ENCODE measurements at regions not wholly inside any gene's neighbourhood (a gene's known extent, or its start where the extent isn't known, plus 50 kb on each side); places are given as distances from the start of the nearest gene placed in this dataset.

- DNase-seq (ENCODE audit: low read depth, low spot score) = no peak
- H3K27me3 ChIP-seq (ENCODE audit: control insufficient read depth in 2 of 2, insufficient read depth in 2 of 2, low read length in 2 of 2) = no peaks in the 10 kb centered on the region
- no peak overlapping the region for H3K9ac ChIP-seq (replicated peaks; ENCODE audit: extremely low read depth, insufficient read depth, low read length)
- FAIRE-seq = no peak
- no peak overlapping the region for H3K27ac ChIP-seq (ENCODE audit: insufficient read depth, low read depth, low read length)
- CTCF ChIA-PET = no interaction called here
- POLR2A ChIA-PET = no interaction called here
- no TSS peak for BruUV-seq (replicated peaks)
- H4K20me1 ChIP-seq (replicated peaks; ENCODE audit: control insufficient read depth, extremely low read depth, insufficient read depth, low read length) = no peaks in the 10 kb centered on the region
- TF ChIP-seq MAX (IDR thresholded peaks at IDR 0.05; ENCODE audit: insufficient read depth, insufficient read length) = no peak
- TF ChIP-seq FOS (IDR thresholded peaks at IDR 0.05; ENCODE audit: borderline replicate concordance, insufficient read depth, low read length) = no peak
- no peak for TF ChIP-seq MYC (IDR thresholded peaks at IDR 0.05; ENCODE audit: low read depth, low read length)
- TF ChIP-seq GATA2 (IDR thresholded peaks at IDR 0.05; ENCODE audit: insufficient read depth, insufficient read length, low read depth, low read length) = no peak
- TF ChIP-seq JUN (IDR thresholded peaks at IDR 0.05; ENCODE audit: borderline replicate concordance, insufficient read depth, insufficient read length, low read depth) = no peak
- no peak for TF ChIP-seq POLR2AphosphoS5 (IDR thresholded peaks at IDR 0.05; ENCODE audit: insufficient read depth, low read depth, low read length)
- no peak for TF ChIP-seq EZH2 (IDR thresholded peaks at IDR 0.05; ENCODE audit: borderline replicate concordance, low read depth, low read length, severe bottlenecking)
- no peak for TF ChIP-seq POLR2A (IDR thresholded peaks at IDR 0.05; ENCODE audit: low read depth, low read length)
- no peak for TF ChIP-seq CTCF (IDR thresholded peaks at IDR 0.05; ENCODE audit: extremely low read depth in 1 of 2, insufficient read depth in 1 of 2, low read depth in 1 of 2, low read length in 2 of 2)
- H3K9me3 ChIP-seq (replicated peaks; ENCODE audit: control insufficient read depth, insufficient read depth, low read length) = no peaks in the 10 kb centered on the region
- H3K79me2 ChIP-seq (ENCODE audit: control insufficient read depth, insufficient read depth, low read length) = no peaks in the 10 kb centered on the region
- no peak overlapping the region for H3K4me3 ChIP-seq (replicated peaks in 1 of 3; ENCODE audit: insufficient read depth in 1 of 3, low read depth in 1 of 3, low read length in 3 of 3)
- dilution Hi-C loops (cut with MboI; ENCODE audit: extremely low pct_ligation_motif_present, low sequenced_read_pairs) = no loop called here
- no peak overlapping the region for H3K4me2 ChIP-seq (ENCODE audit: insufficient read depth, low read length)
- no peaks in the 10 kb centered on the region for H3K4me1 ChIP-seq (ENCODE audit: control insufficient read depth, extremely low read depth, insufficient read depth, low read length)
- H3K9me1 ChIP-seq (replicated peaks; ENCODE audit: control insufficient read depth, extremely low read depth, insufficient read depth, low read length) = no peaks in the 10 kb centered on the region
- H3K36me3 ChIP-seq (ENCODE audit: control insufficient read depth in 2 of 2, extremely low read depth in 1 of 2, insufficient read depth in 2 of 2, low read length in 2 of 2) = no peaks in the 10 kb centered on the region
- H2AFZ ChIP-seq (ENCODE audit: low read depth, low read length) = no peak overlapping the region
- intact Hi-C loops (cut with micrococcal nuclease) = no loop called here
These were observed 149.7 kb upstream of the HS6ST1 start for GRCh38 chr2:128468186-128468920.
